CD4-positive, CD25-positive, alpha-beta regulatory T cell (primary cell): ENCODE measurements at regions not wholly inside any gene's neighbourhood (a gene's known extent, or its start where the extent isn't known, plus 50 kb on each side); places are given as distances from the start of the nearest gene placed in this dataset.
"Not testable (repeated sequence)": the region's sequence is repeated elsewhere in the genome, so short reads cannot be mapped to it uniquely, and the experiment has no call there.

Source experiments
- ATAC-seq, 2 donors: fragments of 150-1000 bp; cut with Tn5 transposase; one replicate each; pipeline ENCODE4 v1.10.0; 2021; ENCODE audit warnings: low read depth in 2 of 2, moderate number of reproducible peaks in 2 of 2, moderate library complexity in 1 of 2
- DNase-seq, 3 donors: peaks; one replicate each; pipeline versions ENCODE4 v3.0.0 to v3.0.0-alpha.2; 2012 to 2022; ENCODE audit warnings: mixed read lengths in 1 of 3
- H3K27ac ChIP-seq: one replicate; pipeline ENCODE4 v1.7.0; 2013; ENCODE audit warnings: mild to moderate bottlenecking, low read length; ENCODE audit not compliant: insufficient read depth, poor library complexity, severe bottlenecking
- H3K27me3 ChIP-seq: one replicate; pipeline ENCODE4 v1.7.0; 2013; ENCODE audit warnings: low read length; ENCODE audit not compliant: control insufficient read depth, insufficient read depth
- H3K36me3 ChIP-seq: one replicate; pipeline ENCODE4 v1.7.0; 2013; ENCODE audit warnings: mild to moderate bottlenecking, low read length, moderate library complexity; ENCODE audit not compliant: control insufficient read depth, insufficient read depth
- H3K4me1 ChIP-seq: 2 replicates; pipeline ENCODE4 v1.7.0; 2013; ENCODE audit warnings: mild to moderate bottlenecking, low read length; ENCODE audit not compliant: insufficient read depth, control insufficient read depth, poor library complexity, severe bottlenecking
- H3K4me3 ChIP-seq: one replicate; pipeline ENCODE4 v1.7.0; 2013; ENCODE audit warnings: low read depth, mild to moderate bottlenecking, low read length, moderate library complexity
- H3K9me3 ChIP-seq, 2 experiments: 1 replicate in 1 of 2; 2 replicates in 1 of 2; pipeline ENCODE4 v1.7.0; 2013; ENCODE audit warnings: low read length in 2 of 2, mild to moderate bottlenecking in 1 of 2, moderate library complexity in 1 of 2; ENCODE audit not compliant: control insufficient read depth in 2 of 2
- H3K27ac Mint-ChIP-seq, 3 donors: one replicate each; pipeline ENCODE4 v1.8.0; 2020 to 2022; ENCODE audit warnings: mild to moderate bottlenecking in 3 of 3, mixed read lengths in 3 of 3, moderate library complexity in 2 of 3
- H3K27me3 Mint-ChIP-seq: one replicate; pipeline ENCODE4 v1.8.0; 2022; ENCODE audit warnings: mild to moderate bottlenecking, mixed read lengths
- H3K36me3 Mint-ChIP-seq: one replicate; pipeline ENCODE4 v1.8.0; 2020; ENCODE audit warnings: mixed read lengths
- H3K4me1 Mint-ChIP-seq, 4 donors: one replicate each; pipeline ENCODE4 v1.8.0; 2020 to 2022; ENCODE audit warnings: mixed read lengths in 4 of 4, mild to moderate bottlenecking in 1 of 4
- H3K4me3 Mint-ChIP-seq, 4 donors: one replicate each; pipeline ENCODE4 v1.8.0; 2020 to 2022; ENCODE audit warnings: mild to moderate bottlenecking in 4 of 4, mixed read lengths in 4 of 4, moderate library complexity in 3 of 4
- H3K9me3 Mint-ChIP-seq, 7 donors: one replicate each; pipeline ENCODE4 v1.8.0; 2020 to 2022; ENCODE audit warnings: mixed read lengths in 7 of 7, mild to moderate bottlenecking in 3 of 7, moderate library complexity in 2 of 7

DNA sequence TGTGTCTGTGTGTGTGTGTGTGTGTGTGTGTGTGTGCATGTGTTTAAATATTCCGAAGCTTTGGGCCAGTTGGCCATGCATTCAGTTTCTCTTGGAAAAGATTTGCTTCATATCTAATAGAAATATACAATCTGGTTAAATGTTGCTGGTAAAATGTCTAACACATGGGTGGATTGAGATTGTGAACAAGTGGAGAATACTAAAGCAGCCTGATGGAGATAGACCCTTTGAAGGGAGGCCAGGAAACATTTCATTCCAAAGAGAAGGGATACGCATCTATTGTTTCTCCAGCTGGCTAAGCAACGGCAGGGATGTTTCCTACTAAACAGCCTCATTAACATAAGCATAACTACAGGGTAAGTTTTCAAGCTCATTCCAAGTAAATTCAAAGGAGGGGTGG, 257.5 kb upstream of the PTBP2 start:
- Mint-ChIP-seq H3K27ac (no peak overlapping the region), H3K4me3 (no peak overlapping the region), H3K9me3 (peaks cover 0 to 3% (median 0%) of the 10 kb centered on the region in 7 donors), H3K36me3 (no peaks in the 10 kb centered on the region), H3K4me1 (no peaks in the 10 kb centered on the region), H3K27me3 (no peaks in the 10 kb centered on the region)
- H3K27me3 ChIP-seq = no peaks in the 10 kb centered on the region
- no peak overlapping the region for H3K4me3 ChIP-seq
- H3K9me3 ChIP-seq = no peaks in the 10 kb centered on the region
- no peak overlapping the region for H3K27ac ChIP-seq
- no peaks in the 10 kb centered on the region for H3K36me3 ChIP-seq
- DNase-seq (no peak), ATAC-seq (no peak)
- H3K4me1 ChIP-seq = no peaks in the 10 kb centered on the region

GRCh38 chr1:96464522-96464921, 257.1 kb upstream of the PTBP2 start:
- Mint-ChIP-seq H3K9me3 (peaks cover 0 to 3% (median 0%) of the 10 kb centered on the region in 7 donors), H3K36me3 (no peaks in the 10 kb centered on the region), H3K27me3 (no peaks in the 10 kb centered on the region), H3K27ac (no peak overlapping the region), H3K4me3 (no peak overlapping the region), H3K4me1 (no peaks in the 10 kb centered on the region)
- Histone ChIP-seq H3K4me1 (no peaks in the 10 kb centered on the region), H3K27ac (no peak overlapping the region), H3K4me3 (no peak overlapping the region), H3K9me3 (no peaks in the 10 kb centered on the region), H3K36me3 (no peaks in the 10 kb centered on the region), H3K27me3 (no peaks in the 10 kb centered on the region)
- no peak for ATAC-seq
- DNase-seq = no peak

DNA sequence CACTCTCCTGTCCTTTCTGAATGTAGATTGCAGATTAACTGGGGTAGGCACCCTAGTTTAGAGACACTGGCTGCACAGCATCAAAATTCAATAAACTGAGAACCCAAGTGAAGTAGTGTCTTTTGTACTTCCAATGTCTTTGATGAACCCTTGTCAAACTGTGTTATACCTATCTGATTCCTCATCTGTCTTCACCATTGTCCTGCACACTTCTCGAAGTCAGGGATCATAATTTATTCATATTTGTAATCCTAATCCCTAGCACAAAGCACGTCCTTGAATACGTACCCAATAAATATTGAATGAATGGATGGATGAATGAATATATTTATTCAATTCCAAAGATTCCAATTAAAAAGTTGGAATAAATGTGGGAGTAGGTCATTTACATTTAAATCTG, 256.6 kb upstream of the PTBP2 start:
- H3K36me3 Mint-ChIP-seq = no peaks in the 10 kb centered on the region
- H3K27me3 ChIP-seq = no peaks in the 10 kb centered on the region
- H3K9me3 Mint-ChIP-seq = peaks cover 0 to 3% (median 0%) of the 10 kb centered on the region in 7 donors
- H3K4me3 Mint-ChIP-seq = no peak overlapping the region
- H3K27ac Mint-ChIP-seq = no peak overlapping the region
- DNase-seq (no peak), ATAC-seq (no peak)
- H3K36me3 ChIP-seq = no peaks in the 10 kb centered on the region
- no peaks in the 10 kb centered on the region for H3K4me1 Mint-ChIP-seq
- no peak overlapping the region for H3K4me3 ChIP-seq
- no peak overlapping the region for H3K27ac ChIP-seq
- no peaks in the 10 kb centered on the region for H3K9me3 ChIP-seq
- H3K4me1 ChIP-seq = no peaks in the 10 kb centered on the region
- no peaks in the 10 kb centered on the region for H3K27me3 Mint-ChIP-seq

DNA sequence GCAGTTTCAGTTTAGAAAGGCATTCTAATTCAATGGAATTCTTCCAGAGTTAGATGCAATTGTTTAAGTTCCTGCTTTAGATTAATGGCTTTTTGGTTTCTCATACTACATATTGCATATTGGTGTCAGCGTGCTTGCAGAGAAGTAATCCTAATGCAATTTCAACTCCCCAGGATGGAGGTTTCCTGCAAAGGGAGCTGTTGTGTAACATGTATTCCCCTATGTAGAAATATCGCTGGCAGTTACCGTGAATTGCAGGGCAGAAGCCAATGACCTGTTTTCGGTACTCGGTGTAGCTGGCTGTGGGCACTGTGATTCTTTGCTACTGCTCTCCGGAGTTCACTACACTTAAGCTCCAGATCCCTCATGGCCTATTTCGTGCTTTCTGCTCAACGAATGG, 256.1 kb upstream of the PTBP2 start:
- ATAC-seq (no peak), DNase-seq (no peak)
- H3K4me3 Mint-ChIP-seq = no peak overlapping the region
- H3K27me3 Mint-ChIP-seq = no peaks in the 10 kb centered on the region
- Histone ChIP-seq H3K27me3 (no peaks in the 10 kb centered on the region), H3K4me1 (no peaks in the 10 kb centered on the region), H3K27ac (no peak overlapping the region), H3K4me3 (no peak overlapping the region), H3K9me3 (no peaks in the 10 kb centered on the region), H3K36me3 (no peaks in the 10 kb centered on the region)
- H3K27ac Mint-ChIP-seq = no peak overlapping the region
- H3K4me1 Mint-ChIP-seq = no peaks in the 10 kb centered on the region
- no peaks in the 10 kb centered on the region for H3K36me3 Mint-ChIP-seq
- H3K9me3 Mint-ChIP-seq = peaks cover 0 to 4% (median 0%) of the 10 kb centered on the region in 7 donors

- Mint-ChIP-seq H3K36me3 (no peaks in the 10 kb centered on the region), H3K4me3 (no peak overlapping the region), H3K9me3 (peaks cover 0 to 4% (median 0%) of the 10 kb centered on the region in 7 donors), H3K4me1 (no peaks in the 10 kb centered on the region), H3K27me3 (no peaks in the 10 kb centered on the region), H3K27ac (no peak overlapping the region)
- no peaks in the 10 kb centered on the region for H3K27me3 ChIP-seq
- no peaks in the 10 kb centered on the region for H3K9me3 ChIP-seq
- H3K36me3 ChIP-seq = no peaks in the 10 kb centered on the region
- DNase-seq (no peak), ATAC-seq (no peak)
- H3K4me1 ChIP-seq = no peaks in the 10 kb centered on the region
- no peak overlapping the region for H3K4me3 ChIP-seq
- H3K27ac ChIP-seq = no peak overlapping the region
These were observed 254.7 kb upstream of the PTBP2 start for GRCh38 chr1:96466842-96467241.

GRCh38 chr1:96469726-96470125, 251.9 kb upstream of the PTBP2 start:
- H3K4me1 Mint-ChIP-seq, ATAC-seq, H3K27ac ChIP-seq, DNase-seq, H3K27ac Mint-ChIP-seq, H3K36me3 Mint-ChIP-seq, H3K27me3 Mint-ChIP-seq, H3K4me3 Mint-ChIP-seq, H3K27me3 ChIP-seq, H3K36me3 ChIP-seq, H3K4me3 ChIP-seq, H3K4me1 ChIP-seq, H3K9me3 ChIP-seq: not testable (repeated sequence)
- H3K9me3 Mint-ChIP-seq = peaks cover 0 to 11% (median 0%) of the 10 kb centered on the region in 7 donors

GRCh38 chr1:96472471-96472870, 249.1 kb upstream of the PTBP2 start:
- DNase-seq (no peak), ATAC-seq (no peak)
- H3K36me3 ChIP-seq = no peaks in the 10 kb centered on the region
- H3K9me3 ChIP-seq = no peaks in the 10 kb centered on the region
- Mint-ChIP-seq H3K27ac (no peak overlapping the region), H3K9me3 (peaks cover 0 to 11% (median 0%) of the 10 kb centered on the region in 7 donors), H3K36me3 (no peaks in the 10 kb centered on the region), H3K4me1 (no peaks in the 10 kb centered on the region), H3K27me3 (no peaks in the 10 kb centered on the region), H3K4me3 (no peak overlapping the region)
- H3K4me1 ChIP-seq = no peaks in the 10 kb centered on the region
- no peak overlapping the region for H3K4me3 ChIP-seq
- no peaks in the 10 kb centered on the region for H3K27me3 ChIP-seq
- no peak overlapping the region for H3K27ac ChIP-seq

DNA sequence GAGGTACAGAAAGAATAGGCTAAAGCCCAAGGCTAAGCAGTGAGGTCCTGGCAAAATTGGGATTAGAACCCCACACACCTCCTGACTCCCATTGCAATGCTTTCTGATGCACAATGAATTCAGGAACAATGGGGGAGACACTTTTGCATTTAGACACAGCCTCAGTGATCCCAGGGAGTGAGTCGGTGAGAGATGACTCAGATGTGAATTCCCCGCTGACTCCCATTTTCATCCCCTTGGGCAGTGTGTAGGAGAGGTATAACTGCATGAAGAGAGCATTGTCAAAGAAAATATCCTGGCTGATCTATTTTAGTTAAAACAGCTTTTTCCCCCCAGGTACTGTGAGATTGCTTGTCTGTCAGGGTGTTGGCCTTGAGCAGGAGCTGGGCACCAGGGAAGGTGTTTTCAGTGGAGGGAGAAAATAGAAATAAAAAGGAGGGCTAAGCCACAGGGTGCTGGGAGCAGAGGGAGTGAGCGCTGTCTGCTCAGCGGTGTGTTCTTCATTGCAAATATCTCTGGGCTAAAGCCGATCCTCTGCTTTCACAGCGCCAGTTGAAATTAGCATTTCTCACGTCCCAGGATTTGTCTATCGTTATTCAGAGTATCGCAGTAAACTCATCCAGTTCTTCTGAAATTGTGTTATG, 247.7 kb upstream of the PTBP2 start:
- DNase-seq = no peak
- H3K27me3 Mint-ChIP-seq = no peaks in the 10 kb centered on the region

More for the DNA sequence above, 247.7 kb upstream of the PTBP2 start:
- H3K36me3 ChIP-seq = no peaks in the 10 kb centered on the region
- no peak overlapping the region for H3K27ac ChIP-seq
- H3K4me3 ChIP-seq = no peak overlapping the region
- no peaks in the 10 kb centered on the region for H3K9me3 ChIP-seq
- no peaks in the 10 kb centered on the region for H3K4me1 ChIP-seq
- Mint-ChIP-seq H3K4me3 (no peak overlapping the region), H3K4me1 (no peaks in the 10 kb centered on the region), H3K27ac (no peak overlapping the region), H3K36me3 (no peaks in the 10 kb centered on the region), H3K9me3 (peaks cover 0 to 11% (median 1%) of the 10 kb centered on the region in 7 donors)
- ATAC-seq = no peak
- H3K27me3 ChIP-seq = no peaks in the 10 kb centered on the region
